LNCAP (cell line): ENCODE measurements at regions not wholly inside any gene's neighbourhood (a gene's known extent, or its start where the extent isn't known, plus 50 kb on each side); places are given as distances from the start of the nearest gene placed in this dataset.

Experiments used
- CTCF ChIP-seq: fragments of 450-650 bp; IDR thresholded peaks from 2 replicates; pipeline ENCODE4 v1.5.1; 2017; ENCODE audit warnings: mild to moderate bottlenecking

GRCh38 chr4:84441758-84442377 lies 57.2 kb downstream of the NKX6-1 start:
- TF ChIP-seq CTCF = no peak

DNA sequence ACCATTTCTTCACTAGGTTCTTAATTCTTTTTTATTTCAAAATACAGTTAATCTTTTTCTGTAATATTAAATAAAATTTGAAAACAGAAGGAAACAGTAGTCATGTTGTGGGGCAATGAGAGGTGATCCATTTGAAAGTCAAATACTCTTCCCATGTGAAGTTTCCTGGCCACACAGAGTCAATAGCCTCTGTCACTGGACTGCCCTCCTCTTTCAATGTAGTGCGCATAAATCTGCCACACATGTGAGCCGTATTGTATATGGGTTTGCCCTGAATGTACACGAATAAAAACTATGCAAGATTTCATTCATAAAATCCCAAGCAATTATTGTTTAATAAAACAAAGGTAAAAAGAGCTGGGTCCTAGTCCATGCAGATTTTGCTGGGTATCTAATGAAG lies 59.1 kb downstream of the NKX6-1 start:
- TF ChIP-seq CTCF = no peak

DNA sequence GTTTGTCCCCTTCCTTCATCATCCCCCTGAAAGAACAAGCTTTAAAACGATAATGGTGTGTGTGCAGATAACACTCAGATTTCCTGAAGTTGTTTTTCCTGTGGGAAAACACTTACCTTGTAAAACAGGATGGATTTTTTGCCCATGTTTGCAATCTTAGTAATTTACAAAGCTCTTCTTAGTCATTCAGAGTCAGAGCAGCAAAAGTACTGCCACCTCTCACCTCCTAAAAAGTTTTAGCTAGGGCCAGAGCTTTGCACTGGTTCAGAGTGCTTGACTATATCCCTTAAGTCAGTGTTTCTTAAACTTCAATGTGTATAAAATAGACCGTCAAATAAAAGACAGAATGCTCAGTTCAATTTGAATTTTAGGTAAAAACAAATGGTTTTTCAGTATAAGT lies 62.3 kb downstream of the NKX6-1 start:
- TF ChIP-seq CTCF = no peak

DNA sequence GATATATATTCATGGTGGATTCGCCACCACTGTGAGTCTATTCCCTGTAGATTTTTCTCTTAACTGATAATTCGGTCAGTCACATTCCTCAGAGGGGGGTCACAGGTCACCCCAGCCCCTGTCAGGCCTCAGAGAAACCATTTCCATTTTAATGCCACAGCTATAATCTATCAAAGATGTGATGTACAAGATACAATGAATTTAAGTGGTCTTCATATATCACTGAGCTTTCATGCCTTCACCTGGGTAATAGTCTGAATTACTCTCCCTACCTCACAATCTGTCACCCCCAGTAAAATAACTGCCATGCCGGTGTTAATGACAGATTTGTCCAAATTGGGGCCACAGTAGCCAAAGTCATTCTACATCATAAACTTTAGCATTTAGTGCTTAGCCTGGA lies 64.7 kb downstream of the NKX6-1 start:
- no peak for TF ChIP-seq CTCF

- no peak for TF ChIP-seq CTCF
Observed at GRCh38 chr4:84433633-84434222, 65.4 kb downstream of the NKX6-1 start.

DNA sequence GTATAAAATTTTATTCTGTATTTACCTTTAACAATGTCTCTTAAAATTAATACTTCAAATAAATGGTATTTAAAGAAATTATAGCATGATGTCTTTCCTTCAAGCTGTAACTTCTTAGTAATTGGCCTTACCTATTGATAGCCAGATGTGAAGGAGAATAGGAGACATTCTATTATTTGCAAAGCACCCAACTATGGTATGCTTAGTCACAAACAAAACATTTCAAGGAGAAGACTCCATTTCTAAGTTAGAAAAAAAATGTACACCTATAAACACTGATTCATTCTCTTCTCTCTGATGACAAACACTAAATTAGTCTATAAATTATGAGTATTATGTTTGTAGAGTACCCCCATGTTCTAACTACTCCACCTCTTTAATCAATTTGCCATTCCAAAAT lies 66.4 kb downstream of the NKX6-1 start:
- no peak for TF ChIP-seq CTCF

GRCh38 chr4:84420608-84421007 lies 78.5 kb downstream of the NKX6-1 start:
- TF ChIP-seq CTCF = no peak

DNA sequence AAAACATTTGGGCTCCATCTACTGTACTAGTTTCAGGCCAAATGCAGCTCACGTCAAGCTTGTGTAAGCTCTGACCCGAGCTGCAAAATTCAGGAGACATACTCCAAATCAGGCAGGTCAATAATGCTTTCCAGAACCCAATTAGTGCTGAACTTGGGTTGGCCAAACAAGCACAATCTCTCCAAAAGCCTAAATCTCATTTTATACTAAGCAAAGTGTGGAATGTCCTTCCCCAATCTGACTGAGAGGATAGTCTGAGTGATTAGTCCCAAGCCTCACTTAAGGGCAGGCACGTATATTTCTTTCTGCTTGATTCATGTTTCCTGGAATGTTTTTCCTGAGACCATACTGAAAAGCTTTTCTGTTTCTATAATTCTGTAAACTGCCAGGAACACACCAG lies 79.9 kb downstream of the NKX6-1 start:
- TF ChIP-seq CTCF = no peak
